ENCODE measurements at regions not wholly inside any gene's neighbourhood (a gene's known extent, or its start where the extent isn't known, plus 50 kb on each side); places are given as distances from the start of the nearest gene placed in this dataset.

DNA sequence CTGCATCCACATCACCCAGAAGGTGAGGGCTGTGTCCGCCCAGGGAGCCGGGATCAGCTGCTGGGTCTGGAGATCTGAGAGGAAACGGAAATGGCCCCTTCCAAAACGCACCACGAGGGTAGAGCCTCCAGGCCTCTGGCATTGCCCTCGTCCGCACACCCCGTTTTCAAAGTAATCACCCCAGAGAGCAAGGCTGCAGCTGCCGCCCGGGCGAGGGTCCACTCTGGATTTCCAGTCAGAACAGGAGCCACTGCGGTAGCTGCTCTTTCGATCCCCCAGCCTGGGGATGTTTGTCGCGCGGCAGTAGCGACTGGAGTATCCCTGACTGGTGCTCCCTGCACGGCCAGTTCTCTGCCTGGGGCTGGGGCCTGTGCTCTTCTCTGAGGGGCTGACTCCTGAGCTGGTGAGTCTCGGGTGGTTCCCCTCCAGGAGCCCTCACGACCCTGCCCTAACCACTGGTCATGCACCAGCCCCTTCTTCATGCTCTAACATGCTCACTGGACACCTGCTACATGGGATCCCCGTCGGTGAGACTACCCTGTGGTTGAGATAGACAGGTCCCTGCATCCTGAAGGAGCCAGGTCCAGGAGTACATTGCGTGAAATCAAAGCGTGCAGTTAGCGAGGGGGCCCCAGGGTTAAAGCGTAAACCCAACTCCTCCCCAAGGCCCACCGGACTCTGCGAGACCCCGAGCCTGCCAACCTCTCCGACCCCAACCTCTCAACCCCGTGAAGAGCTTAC lies 99.2 kb downstream of the FOXL3 start:
- TF ChIP-seq POLR2A (IDR thresholded peaks at IDR 0.05; ENCODE audit: low read length) (no peak), GATA1 (IDR thresholded peaks at IDR 0.05; ENCODE audit: low read depth, low read length) (no peak)
